HepG2 (cell line): ENCODE measurements at regions not wholly inside any gene's neighbourhood (a gene's known extent, or its start where the extent isn't known, plus 50 kb on each side); places are given as distances from the start of the nearest gene placed in this dataset.

ENCODE experiments used
- ATAC-seq: fragments of 200-7000 bp; cut with Tn5 transposase; 3 replicates; pipeline ENCODE4 v1.9.1; 2020; ENCODE audit warnings: mild to moderate bottlenecking, moderate library complexity
- BruUV-seq: library from RNA; stranded (reverse); fragments of 400-500 nt; replicated peaks from 2 replicates; lab custom pipeline; 2021; lab: Mats Ljungman, UMichigan
- CTCF ChIA-PET: fragments of 300-600 bp; formaldehyde crosslinking; extraction: SDS; loops from one replicate; lab custom pipeline; 2021; ENCODE audit warnings: low total read pairs, inconsistent platforms, low intra/inter-chr PET ratio; lab: Yijun Ruan, JAX
- POLR2A ChIA-PET: fragments of 350-600 bp; sonication (Branson Sonifier 250); formaldehyde crosslinking; loops from one replicate; lab custom pipeline; 2020; ENCODE audit warnings: antibody characterized with exemption, inconsistent platforms; lab: Yijun Ruan, JAX
- DNase-seq: peaks from one replicate; pipeline ENCODE4 v3.0.0-alpha.2; 2015; ENCODE audit warnings: low spot score
- FAIRE-seq: peaks from 3 replicates; lab custom pipeline; 2011; peaks lifted over from hg19 to GRCh38; lab: Jason Lieb, UNC
- H2AFZ ChIP-seq: one replicate; pipeline ENCODE4 v1.6.1; 2011; ENCODE audit warnings: low read length, inconsistent platforms
- H3K27ac ChIP-seq: fragments of 300-600 bp; 3 replicates; pipeline ENCODE4 v1.8.0; 2011; ENCODE audit warnings: mixed run types, mild to moderate bottlenecking, mixed read lengths, low read length, inconsistent platforms; ENCODE audit not compliant: insufficient read depth; ENCODE audit errors: extremely low read length
- H3K27me3 ChIP-seq, 2 experiments: fragments of 200-600 bp in 1 of 2; 2 replicates in 1 of 2; 3 replicates in 1 of 2; pipeline versions ENCODE4 v1.6.0 to v1.8.0; 2011; ENCODE audit warnings: low read length in 2 of 2, mild to moderate bottlenecking in 2 of 2, moderate library complexity in 2 of 2, inconsistent platforms in 1 of 2; ENCODE audit not compliant: insufficient read depth in 2 of 2, control insufficient read depth in 1 of 2
- H3K36me3 ChIP-seq, 2 experiments: fragments of 200-600 bp in 1 of 2; replicated peaks in 1 of 2; 2 replicates in 1 of 2; 3 replicates in 1 of 2; pipeline versions ENCODE4 v1.5.1 to v1.8.0; 2011; ENCODE audit warnings: low read length in 2 of 2, inconsistent platforms in 1 of 2; ENCODE audit not compliant: insufficient read depth in 2 of 2, control insufficient read depth in 1 of 2
- H3K4me1 ChIP-seq: 2 replicates; pipeline ENCODE4 v1.5.1; 2012; ENCODE audit warnings: low read length, inconsistent platforms; ENCODE audit not compliant: insufficient read depth
- H3K4me2 ChIP-seq: 2 replicates; pipeline ENCODE4 v1.6.0; 2011; ENCODE audit warnings: low read depth, low read length, inconsistent platforms
- H3K4me3 ChIP-seq, 3 experiments: fragments of 200-600 bp in 1 of 3; sonication (generic), shearing (Covaris generic) in 1 of 3; replicated peaks in 1 of 3; 2 replicates each; pipeline ENCODE4 v1.5.1; 2011 to 2016; ENCODE audit warnings: low read length in 3 of 3, inconsistent platforms in 2 of 3, low read depth in 2 of 3, mild to moderate bottlenecking in 2 of 3, control low read depth in 1 of 3, mixed read lengths in 1 of 3; ENCODE audit not compliant: insufficient read depth in 1 of 3
- H3K79me2 ChIP-seq: one replicate; pipeline ENCODE4 v1.6.1; 2011; ENCODE audit warnings: low read length, inconsistent platforms; ENCODE audit not compliant: insufficient read depth
- H3K9ac ChIP-seq: 2 replicates; pipeline ENCODE4 v1.6.0; 2011; ENCODE audit warnings: mild to moderate bottlenecking, low read depth, low read length, inconsistent platforms; ENCODE audit not compliant: insufficient read depth
- H3K9me3 ChIP-seq: 2 replicates; pipeline ENCODE4 v1.5.1; 2012; ENCODE audit warnings: mild to moderate bottlenecking, low read length
- H4K20me1 ChIP-seq: 2 replicates; pipeline ENCODE4 v1.6.0; 2011; ENCODE audit warnings: inconsistent platforms, mild to moderate bottlenecking, low read length, moderate library complexity; ENCODE audit not compliant: insufficient read depth
- AGO1 ChIP-seq: fragments of 200-400 bp; formaldehyde crosslinking; IDR thresholded peaks from 2 replicates; pipeline ENCODE4 v1.6.1; 2017; ENCODE audit warnings: mild to moderate bottlenecking, low read depth, low read length, moderate library complexity; ENCODE audit not compliant: poor library complexity, severe bottlenecking
- BRCA1 ChIP-seq: sonication (generic); formaldehyde crosslinking; IDR thresholded peaks from 2 replicates; pipeline ENCODE4 v1.4.0; 2020; ENCODE audit warnings: missing genetic modification reagents
- ELF3 ChIP-seq: IDR thresholded peaks from 2 replicates; pipeline ENCODE4 v1.6.1; 2016; ENCODE audit warnings: missing genetic modification reagents, missing compliant biosample characterization
- KAT7 ChIP-seq: IDR thresholded peaks from 2 replicates; pipeline ENCODE4 v1.6.1; 2018; ENCODE audit warnings: borderline replicate concordance, missing compliant biosample characterization
- NFE2L2 ChIP-seq: fragments of 150-350 bp; IDR thresholded peaks from 2 replicates; pipeline ENCODE4 v1.6.1; 2014; ENCODE audit warnings: low read length
- PPARG ChIP-seq: conservative IDR thresholded peaks from 2 replicates; pipeline ENCODE4 v1.6.1; 2016; ENCODE audit warnings: missing biosample characterization, missing genetic modification reagents
- SNAI1 ChIP-seq: sonication (generic); formaldehyde crosslinking; IDR thresholded peaks from 2 replicates; pipeline ENCODE4 v1.5.0; 2020; ENCODE audit warnings: mild to moderate bottlenecking, missing genetic modification reagents, borderline replicate concordance
- SP5 ChIP-seq: IDR thresholded peaks from 2 replicates; pipeline ENCODE4 v1.6.1; 2016; ENCODE audit warnings: low read depth, borderline replicate concordance
- ZBTB39 ChIP-seq: sonication (generic); formaldehyde crosslinking; IDR thresholded peaks from 2 replicates; pipeline ENCODE4 v1.5.0; 2020; ENCODE audit warnings: missing genetic modification reagents
- ZHX2 ChIP-seq, 2 experiments: sonication (generic) in 1 of 2; formaldehyde crosslinking in 1 of 2; IDR thresholded peaks; 2 replicates each; pipeline versions ENCODE4 v1.6.1 to v1.9.0; 2014 to 2022; ENCODE audit warnings: antibody characterized with exemption in 1 of 2, borderline replicate concordance in 1 of 2, inconsistent platforms in 1 of 2, low read depth in 1 of 2, missing genetic modification reagents in 1 of 2
- ZZZ3 ChIP-seq: sonication (generic); formaldehyde crosslinking; IDR thresholded peaks from 2 replicates; pipeline ENCODE4 v1.4.0; 2020; ENCODE audit warnings: missing genetic modification reagents, mild to moderate bottlenecking, borderline replicate concordance
- WGBS: methylation state at CpG from one replicate; pipeline ENCODE4 v1.1.6; 2017; ENCODE audit warnings: low lambda C conversion rate; 5-methylcytosine and 5-hydroxymethylcytosine counted together
- in situ Hi-C: cut with HindIII; loops from 2 replicates; pipeline ENCODE4 v1.10.0; 2017; ENCODE audit warnings: low pct_unique_long_range_greater_than_20kb; ENCODE audit not compliant: extremely low pct_ligation_motif_present
- intact Hi-C: fragments of 100-400 bp; cut with micrococcal nuclease; formaldehyde crosslinking; loops from one replicate; pipeline ENCODE4 v1.10.0; 2022; ENCODE audit not compliant: unreplicated experiment
- TF ChIP-seq, protein P1 (sequence below): sonication (generic); formaldehyde crosslinking; IDR thresholded peaks from 2 replicates; pipeline ENCODE4 v1.5.0; 2020; ENCODE audit warnings: missing genetic modification reagents
- TF ChIP-seq, protein P2 (sequence below), 2 experiments: sonication (generic) in 1 of 2; formaldehyde crosslinking in 1 of 2; IDR thresholded peaks; 2 replicates each; pipeline versions ENCODE4 v1.4.0 to v1.6.1; 2018 to 2020; ENCODE audit warnings: missing genetic modification reagents in 2 of 2, borderline replicate concordance in 1 of 2, low read depth in 1 of 2, mild to moderate bottlenecking in 1 of 2, missing biosample characterization in 1 of 2

- in situ Hi-C loops (no loop called here), intact Hi-C loops (no loop called here)
- no peaks in the 10 kb centered on the region for H3K9me3 ChIP-seq
- DNase-seq = no peak
- H3K9ac ChIP-seq = no peak overlapping the region
- ATAC-seq = no peak
- H3K4me2 ChIP-seq = no peak overlapping the region
- no TSS peak for BruUV-seq
- no peak for FAIRE-seq
- no peak overlapping the region for H3K4me3 ChIP-seq
- no peaks in the 10 kb centered on the region for H3K79me2 ChIP-seq
- TF ChIP-seq ZZZ3 (CRISPR knock-in tag) (no peak), AGO1 (no peak), SNAI1 (no peak), ZHX2 (IDR thresholded peaks at IDR 0.05; ENCODE audit: low read depth) (no peak), ZHX2 (CRISPR knock-in tag; IDR thresholded peaks at IDR 0.05; ENCODE audit: borderline replicate concordance) (no peak), BRCA1 (no peak), NFE2L2 (no peak), SP5 (CRISPR knock-in tag) (no peak), ELF3 (no peak), KAT7 (CRISPR knock-in tag) (no peak), PPARG (no peak), ZBTB39 (CRISPR knock-in tag) (no peak)
- TF ChIP-seq, protein P1, sequence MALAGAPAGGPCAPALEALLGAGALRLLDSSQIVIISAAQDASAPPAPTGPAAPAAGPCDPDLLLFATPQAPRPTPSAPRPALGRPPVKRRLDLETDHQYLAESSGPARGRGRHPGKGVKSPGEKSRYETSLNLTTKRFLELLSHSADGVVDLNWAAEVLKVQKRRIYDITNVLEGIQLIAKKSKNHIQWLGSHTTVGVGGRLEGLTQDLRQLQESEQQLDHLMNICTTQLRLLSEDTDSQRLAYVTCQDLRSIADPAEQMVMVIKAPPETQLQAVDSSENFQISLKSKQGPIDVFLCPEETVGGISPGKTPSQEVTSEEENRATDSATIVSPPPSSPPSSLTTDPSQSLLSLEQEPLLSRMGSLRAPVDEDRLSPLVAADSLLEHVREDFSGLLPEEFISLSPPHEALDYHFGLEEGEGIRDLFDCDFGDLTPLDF (CRISPR knock-in tag) = no peak
- TF ChIP-seq, protein P2, sequence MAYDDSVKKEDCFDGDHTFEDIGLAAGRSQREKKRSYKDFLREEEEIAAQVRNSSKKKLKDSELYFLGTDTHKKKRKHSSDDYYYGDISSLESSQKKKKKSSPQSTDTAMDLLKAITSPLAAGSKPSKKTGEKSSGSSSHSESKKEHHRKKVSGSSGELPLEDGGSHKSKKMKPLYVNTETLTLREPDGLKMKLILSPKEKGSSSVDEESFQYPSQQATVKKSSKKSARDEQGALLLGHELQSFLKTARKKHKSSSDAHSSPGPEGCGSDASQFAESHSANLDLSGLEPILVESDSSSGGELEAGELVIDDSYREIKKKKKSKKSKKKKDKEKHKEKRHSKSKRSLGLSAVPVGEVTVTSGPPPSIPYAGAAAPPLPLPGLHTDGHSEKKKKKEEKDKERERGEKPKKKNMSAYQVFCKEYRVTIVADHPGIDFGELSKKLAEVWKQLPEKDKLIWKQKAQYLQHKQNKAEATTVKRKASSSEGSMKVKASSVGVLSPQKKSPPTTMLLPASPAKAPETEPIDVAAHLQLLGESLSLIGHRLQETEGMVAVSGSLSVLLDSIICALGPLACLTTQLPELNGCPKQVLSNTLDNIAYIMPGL (CRISPR knock-in tag; IDR thresholded peaks at IDR 0.05; ENCODE audit: borderline replicate concordance in 1 of 2, low read depth in 1 of 2) = no peak
- no peak overlapping the region for H2AFZ ChIP-seq
- no peaks in the 10 kb centered on the region for H3K4me1 ChIP-seq
- CTCF ChIA-PET = no interaction called here
- POLR2A ChIA-PET = no interaction called here
- no peak overlapping the region for H3K27ac ChIP-seq
- no peaks in the 10 kb centered on the region for H3K27me3 ChIP-seq
- no peaks in the 10 kb centered on the region for H4K20me1 ChIP-seq
- H3K36me3 ChIP-seq = no peaks in the 10 kb centered on the region
- WGBS = 81% methylated on average over 1 of the region's 1 CpG
Observed at GRCh38 chr12:67533159-67533558, 115.4 kb upstream of the DYRK2 start.
